ENCODE measurements at regions not wholly inside any gene's neighbourhood (a gene's known extent, or its start where the extent isn't known, plus 50 kb on each side); places are given as distances from the start of the nearest gene placed in this dataset.

- H3K4me3 ChIP-seq (ENCODE audit: low read depth, low read length): no peak overlapping the region
- TF ChIP-seq, protein P1, sequence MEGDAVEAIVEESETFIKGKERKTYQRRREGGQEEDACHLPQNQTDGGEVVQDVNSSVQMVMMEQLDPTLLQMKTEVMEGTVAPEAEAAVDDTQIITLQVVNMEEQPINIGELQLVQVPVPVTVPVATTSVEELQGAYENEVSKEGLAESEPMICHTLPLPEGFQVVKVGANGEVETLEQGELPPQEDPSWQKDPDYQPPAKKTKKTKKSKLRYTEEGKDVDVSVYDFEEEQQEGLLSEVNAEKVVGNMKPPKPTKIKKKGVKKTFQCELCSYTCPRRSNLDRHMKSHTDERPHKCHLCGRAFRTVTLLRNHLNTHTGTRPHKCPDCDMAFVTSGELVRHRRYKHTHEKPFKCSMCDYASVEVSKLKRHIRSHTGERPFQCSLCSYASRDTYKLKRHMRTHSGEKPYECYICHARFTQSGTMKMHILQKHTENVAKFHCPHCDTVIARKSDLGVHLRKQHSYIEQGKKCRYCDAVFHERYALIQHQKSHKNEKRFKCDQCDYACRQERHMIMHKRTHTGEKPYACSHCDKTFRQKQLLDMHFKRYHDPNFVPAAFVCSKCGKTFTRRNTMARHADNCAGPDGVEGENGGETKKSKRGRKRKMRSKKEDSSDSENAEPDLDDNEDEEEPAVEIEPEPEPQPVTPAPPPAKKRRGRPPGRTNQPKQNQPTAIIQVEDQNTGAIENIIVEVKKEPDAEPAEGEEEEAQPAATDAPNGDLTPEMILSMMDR (IDR thresholded peaks at IDR 0.05; ENCODE audit: low read depth, low read length): no peak
- DNase-seq (ENCODE audit: low read depth, low spot score): no peak
- in situ Hi-C loops (cut with HindIII; ENCODE audit: low sequenced_read_pairs): no loop called here
Observed at GRCh38 chr1:198883184-198883583, 244.3 kb downstream of the PTPRC start.

DNA sequence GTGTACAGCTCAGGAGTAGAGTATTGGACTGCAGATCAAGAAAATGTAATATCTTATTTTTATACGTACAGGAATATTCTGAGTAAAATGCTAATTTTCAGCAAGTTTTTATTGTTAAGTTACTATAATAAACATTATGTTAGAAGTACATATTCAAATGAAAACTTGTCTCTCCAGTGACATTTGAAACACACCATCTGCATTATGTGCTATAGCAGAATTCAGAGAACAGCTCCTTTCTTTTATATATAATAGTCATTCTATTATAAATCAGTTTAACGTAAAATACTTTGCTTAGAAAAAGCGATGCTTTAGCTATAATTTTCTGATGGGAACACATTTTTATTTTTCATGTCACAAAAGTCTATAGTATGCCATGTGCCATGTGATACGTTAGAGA, 249.0 kb downstream of the PTPRC start:
- no peak for DNase-seq (ENCODE audit: low read depth, low spot score)
- TF ChIP-seq, protein P1 (IDR thresholded peaks at IDR 0.05; ENCODE audit: low read depth, low read length): no peak
- no peak overlapping the region for H3K4me3 ChIP-seq (ENCODE audit: low read depth, low read length)
- in situ Hi-C loops (cut with HindIII; ENCODE audit: low sequenced_read_pairs): no loop called here

DNA sequence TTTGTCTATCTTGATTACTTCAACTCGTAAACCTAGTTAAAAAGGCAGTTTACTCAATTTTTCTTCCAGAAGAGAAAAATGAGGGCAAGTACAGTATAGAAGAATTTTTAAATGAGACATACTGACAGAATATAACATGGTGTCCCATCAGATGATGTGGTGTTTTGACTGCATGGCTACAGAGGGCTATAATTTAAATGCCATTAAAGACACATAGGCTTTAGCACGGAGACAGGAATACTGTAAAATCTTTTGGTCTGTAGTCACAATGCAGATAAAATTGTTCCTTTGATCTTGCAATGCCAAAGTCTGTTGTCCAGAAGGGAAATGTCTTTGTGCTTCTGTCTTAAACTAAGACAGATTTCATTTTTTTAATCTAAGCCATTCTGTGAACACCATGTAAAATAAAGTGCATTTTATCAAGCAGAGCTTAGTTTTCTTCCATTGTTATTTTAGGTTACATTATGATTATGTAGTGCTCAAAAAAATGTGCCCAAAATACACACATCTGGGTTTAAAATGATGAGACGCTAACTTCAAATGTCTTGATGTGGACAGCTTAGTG, 249.6 kb downstream of the PTPRC start:
- no peak overlapping the region for H3K4me3 ChIP-seq (ENCODE audit: low read depth, low read length)
- DNase-seq (ENCODE audit: low read depth, low spot score): no peak
- in situ Hi-C loops (cut with HindIII; ENCODE audit: low sequenced_read_pairs): no loop called here
- TF ChIP-seq, protein P1 (IDR thresholded peaks at IDR 0.05; ENCODE audit: low read depth, low read length): no peak

DNA sequence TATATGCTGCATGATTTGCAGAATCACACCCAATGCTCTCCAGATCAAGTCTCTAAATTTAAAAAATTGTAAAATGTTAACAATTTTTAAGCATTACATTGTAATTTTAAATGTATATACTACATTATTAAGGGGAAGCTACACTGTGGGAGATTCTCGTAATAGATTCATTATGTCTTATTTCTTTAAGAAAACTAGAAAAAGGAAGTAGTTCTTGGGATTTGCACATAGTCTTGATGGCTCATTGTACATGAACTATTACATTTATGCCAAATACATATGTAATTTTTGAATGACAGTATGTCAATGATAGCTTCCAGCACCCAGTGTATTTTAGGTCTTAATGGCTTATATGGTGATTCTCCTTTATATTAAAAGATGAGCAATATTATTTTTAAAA, 250.3 kb downstream of the PTPRC start:
- in situ Hi-C loops (cut with HindIII; ENCODE audit: low sequenced_read_pairs): no loop called here
- H3K4me3 ChIP-seq (ENCODE audit: low read depth, low read length): no peak overlapping the region
- TF ChIP-seq, protein P1 (IDR thresholded peaks at IDR 0.05; ENCODE audit: low read depth, low read length): no peak
- no peak for DNase-seq (ENCODE audit: low read depth, low spot score)

GRCh38 chr1:198889749-198890148, 250.9 kb downstream of the PTPRC start:
- no peak overlapping the region for H3K4me3 ChIP-seq (ENCODE audit: low read depth, low read length)
- TF ChIP-seq, protein P1 (IDR thresholded peaks at IDR 0.05; ENCODE audit: low read depth, low read length): no peak
- in situ Hi-C loops (cut with HindIII; ENCODE audit: low sequenced_read_pairs): no loop called here
- DNase-seq (ENCODE audit: low read depth, low spot score): no peak

DNA sequence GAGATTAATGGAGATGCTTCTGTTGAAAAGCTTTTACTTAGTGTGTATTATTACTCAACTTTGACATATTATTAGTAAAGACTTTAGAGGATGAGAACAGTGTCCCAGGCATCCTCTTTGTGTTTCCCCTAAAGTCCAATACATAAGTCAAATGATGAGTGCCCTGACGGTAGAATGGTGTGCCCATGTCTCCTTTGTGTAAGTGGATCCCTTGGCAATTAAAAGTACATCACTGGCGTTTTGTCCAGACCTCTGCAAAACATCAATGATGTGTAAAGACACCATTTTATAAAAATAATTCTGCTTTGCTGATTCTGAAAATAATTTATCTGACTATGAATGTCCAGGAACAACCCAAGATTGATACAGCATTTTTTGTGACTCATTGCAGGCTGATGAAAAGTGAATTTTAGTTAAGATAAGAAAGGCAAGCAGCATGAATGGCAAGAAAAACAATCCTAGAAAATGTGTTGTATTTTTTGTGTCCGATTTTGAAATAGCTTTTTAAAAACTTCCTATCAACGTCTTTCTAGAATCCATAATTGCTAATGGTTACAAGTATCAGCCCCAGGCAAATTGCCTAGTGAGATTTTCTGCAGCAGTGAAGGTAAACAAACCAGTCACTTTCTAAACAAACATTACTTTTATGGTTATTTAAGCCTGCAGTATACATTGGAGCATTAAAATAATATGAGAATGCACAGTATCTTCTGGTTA, 251.5 kb downstream of the PTPRC start:
- peak; percentile 42 for DNase-seq (ENCODE audit: low read depth, low spot score)

More for the DNA sequence above, 251.5 kb downstream of the PTPRC start:
- no peak overlapping the region for H3K4me3 ChIP-seq (ENCODE audit: low read depth, low read length)
- TF ChIP-seq, protein P1 (IDR thresholded peaks at IDR 0.05; ENCODE audit: low read depth, low read length): no peak
- in situ Hi-C loops (cut with HindIII; ENCODE audit: low sequenced_read_pairs): no loop called here
